GM19372 (cell line): ENCODE measurements at regions not wholly inside any gene's neighbourhood (a gene's known extent, or its start where the extent isn't known, plus 50 kb on each side); places are given as distances from the start of the nearest gene placed in this dataset.
"Not testable (repeated sequence)": the region's sequence is repeated elsewhere in the genome, so short reads cannot be mapped to it uniquely, and the experiment has no call there.

Source experiments
- ATAC-seq: cut with Tn5 transposase; IDR thresholded peaks from one replicate; pipeline ENCODE4 v1.9.1; 2021; ENCODE audit warnings: mild to moderate bottlenecking, low read depth, moderate library complexity; ENCODE audit not compliant: unreplicated experiment

- ATAC-seq = no peak
Observed at GRCh38 chrX:97849951-97850350, 966.2 kb downstream of the RPA4 start.

- ATAC-seq = no peak
Observed at GRCh38 chrX:97850911-97851310, 967.2 kb downstream of the RPA4 start.

DNA sequence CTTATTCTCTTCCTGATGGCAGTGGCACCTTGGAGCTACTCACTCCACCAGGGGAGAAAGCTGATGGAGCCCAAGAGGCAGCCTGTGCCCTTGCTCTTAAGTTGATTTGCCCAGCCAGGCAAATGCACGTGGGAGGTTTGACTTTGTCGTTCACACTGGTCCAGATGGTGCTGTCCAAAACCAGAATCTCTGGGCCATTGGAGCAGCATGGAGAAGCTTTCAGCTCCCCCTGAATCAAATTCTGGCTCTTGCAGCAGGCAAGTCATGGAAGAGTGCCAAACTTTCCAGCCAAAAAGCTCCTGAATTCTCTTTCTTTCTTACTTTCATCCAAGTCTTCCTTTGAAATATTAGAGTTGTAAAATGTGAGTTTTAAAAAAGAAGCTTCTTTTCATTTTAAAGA is 970.4 kb downstream of the RPA4 start:
- no peak for ATAC-seq

DNA sequence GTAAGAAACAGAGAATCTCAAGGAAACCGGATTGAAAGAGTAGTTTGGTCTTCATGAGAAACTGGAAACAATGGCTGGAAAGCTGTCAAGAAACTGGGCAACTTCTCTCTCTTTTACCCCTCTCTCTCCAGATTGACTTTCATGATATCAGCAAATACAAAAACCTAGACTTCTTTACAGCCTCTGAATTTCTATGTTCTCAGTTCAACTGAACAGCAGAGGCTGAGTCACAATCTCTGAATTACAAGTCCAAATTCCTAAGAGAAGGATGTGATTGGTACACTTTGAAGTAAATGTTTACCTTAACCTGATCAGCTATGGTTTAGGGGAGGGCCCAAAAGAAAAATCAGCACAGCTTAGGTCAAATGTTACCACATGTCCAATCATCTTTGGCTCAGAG is 974.9 kb downstream of the RPA4 start:
- ATAC-seq = no peak

- no peak for ATAC-seq
Observed at GRCh38 chrX:97860226-97860625, 976.5 kb downstream of the RPA4 start.

DNA sequence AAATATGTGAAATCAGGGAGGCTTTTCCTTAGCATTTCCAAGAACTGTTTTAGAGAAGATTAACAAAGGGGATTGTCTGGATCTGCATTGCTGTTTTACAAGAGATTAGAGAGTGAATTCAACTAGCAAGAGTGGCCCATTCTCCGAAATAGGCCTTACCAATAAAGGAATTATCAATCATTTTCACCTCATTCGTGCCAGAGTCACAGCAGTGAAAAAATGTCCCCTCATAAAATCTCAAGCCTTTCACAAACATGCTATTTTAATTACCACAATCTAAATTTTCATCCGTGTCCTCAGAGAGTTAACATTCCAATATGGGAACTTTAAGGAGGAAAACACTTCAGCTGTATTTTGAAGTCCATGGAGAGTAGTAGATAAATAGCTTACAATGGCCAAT is 979.6 kb downstream of the RPA4 start:
- ATAC-seq = no peak

DNA sequence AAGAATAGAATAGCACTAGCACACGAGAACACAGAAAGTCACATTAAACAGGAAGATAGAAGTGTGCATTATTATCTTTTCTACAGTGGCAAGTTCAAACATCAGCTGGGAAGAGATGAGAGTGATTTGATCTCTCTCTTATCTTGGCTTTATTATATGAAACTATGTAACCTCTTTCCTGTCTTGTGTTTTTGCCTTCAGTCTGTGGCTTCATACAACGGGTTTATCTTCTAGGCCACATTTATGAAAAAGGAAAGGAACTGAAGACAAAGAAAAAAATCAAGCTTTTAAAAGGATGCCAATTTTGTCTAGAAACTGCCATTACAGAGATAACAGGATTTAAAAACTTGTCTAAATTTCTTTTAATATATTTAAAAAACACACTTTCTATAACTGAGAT is 983.6 kb downstream of the RPA4 start:
- ATAC-seq = no peak

GRCh38 chrX:97876697-97877407 is 993.1 kb downstream of the RPA4 start:
- no peak for ATAC-seq

DNA sequence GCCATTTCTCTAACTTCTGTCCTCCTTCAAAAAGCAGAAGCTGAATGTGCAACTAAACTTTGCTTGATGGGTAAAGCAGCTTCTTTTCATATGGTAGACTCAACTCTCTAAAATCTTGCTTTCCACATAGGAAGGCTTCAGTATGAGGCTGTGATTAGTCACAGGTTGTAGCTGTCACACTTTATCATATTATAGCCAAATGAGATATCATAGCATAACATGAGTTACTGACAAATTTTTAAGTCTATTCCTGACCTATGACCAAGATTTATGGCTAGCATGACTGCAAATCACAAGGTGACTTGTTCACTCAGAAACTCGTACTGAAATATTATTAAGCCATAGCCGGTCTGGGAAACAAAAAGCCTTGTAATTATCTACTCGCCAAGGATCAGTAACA is 998.6 kb downstream of the RPA4 start:
- ATAC-seq = no peak

GRCh38 chrX:97895751-97896150 is 1012.0 kb downstream of the RPA4 start:
- no peak for ATAC-seq

DNA sequence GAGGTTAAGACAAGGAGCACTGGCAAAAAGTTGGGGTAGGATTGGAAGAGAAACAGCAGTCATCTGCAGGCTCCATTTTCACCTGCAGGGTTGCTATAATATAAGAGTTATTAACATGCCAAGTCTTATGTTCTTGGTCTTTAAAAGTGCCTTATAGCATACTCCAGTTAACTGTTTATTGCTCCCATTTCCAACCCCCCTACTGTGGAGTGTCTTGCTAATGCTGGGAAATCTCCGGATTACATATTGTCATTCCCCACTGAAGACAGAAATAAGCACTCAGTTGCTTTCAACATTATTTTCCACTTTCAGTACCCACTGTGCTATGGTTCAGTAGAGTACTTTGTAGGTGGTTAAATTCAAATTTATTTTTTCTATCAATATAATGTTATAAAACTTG is 1014.3 kb downstream of the RPA4 start:
- no peak for ATAC-seq

DNA sequence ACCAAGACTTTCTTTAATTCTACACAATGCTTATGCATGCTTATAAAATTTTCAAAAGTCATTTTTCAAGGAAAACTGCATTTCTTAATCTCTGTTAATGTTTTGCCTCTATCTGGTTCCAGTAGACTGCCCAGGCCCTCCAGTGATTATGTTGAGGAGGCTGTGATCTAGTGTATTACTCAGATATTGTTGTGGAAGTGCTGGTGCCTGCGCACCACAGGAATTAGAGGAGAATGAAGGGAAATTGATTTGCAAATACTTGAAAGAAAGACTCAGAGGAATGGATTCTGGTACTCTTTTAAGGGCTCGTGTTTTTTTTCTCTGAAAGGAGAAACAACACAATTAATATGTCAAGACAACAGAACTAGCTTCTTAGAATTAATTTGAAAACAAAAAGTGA is 1015.1 kb downstream of the RPA4 start:
- ATAC-seq = no peak

DNA sequence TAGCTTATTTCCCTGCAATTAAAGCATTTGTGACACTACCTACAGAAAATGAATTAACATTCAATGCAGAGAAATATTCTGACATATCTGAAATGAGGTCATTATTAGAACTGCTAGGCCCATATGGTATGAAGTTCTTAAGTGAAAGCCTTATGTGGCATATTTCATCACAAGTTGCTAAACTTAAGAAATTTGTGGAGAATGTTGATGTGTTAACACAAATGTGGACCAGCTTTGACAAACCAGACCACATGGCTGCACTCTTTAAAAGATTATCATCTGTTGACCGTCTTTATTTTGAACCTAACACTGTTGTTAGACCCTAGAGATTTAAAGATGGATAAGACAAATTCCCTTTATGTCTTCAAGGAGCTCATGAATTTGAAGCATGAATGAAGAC is 1024.1 kb downstream of the RPA4 start:
- ATAC-seq = no peak

- peak; percentile 90 for ATAC-seq
Observed at GRCh38 chrX:97909245-97909644, 1025.5 kb downstream of the RPA4 start.

- ATAC-seq = not testable (repeated sequence)
Observed at GRCh38 chrX:97915390-97915789, 1031.7 kb downstream of the RPA4 start.

DNA sequence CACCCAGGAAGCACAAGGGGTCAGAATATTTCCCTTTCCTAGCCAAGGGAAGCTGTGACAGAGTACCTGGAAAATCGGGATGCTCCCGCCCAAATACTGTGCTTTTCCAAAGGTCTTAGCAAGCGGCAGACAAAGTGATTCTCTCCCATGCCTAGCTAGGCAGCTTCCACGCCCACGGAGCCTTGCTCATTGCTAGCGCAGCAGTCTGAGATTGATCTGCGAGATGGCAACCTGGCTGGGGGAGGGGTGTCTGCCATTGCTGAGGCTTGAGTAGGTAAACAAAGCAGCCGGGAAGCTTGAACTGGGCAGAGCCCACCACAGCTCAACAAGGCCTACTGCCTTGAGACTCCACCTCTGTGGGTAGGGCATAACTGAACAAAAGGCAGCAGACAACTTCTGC is 1037.5 kb downstream of the RPA4 start:
- not testable (repeated sequence) for ATAC-seq

GRCh38 chrX:97931586-97931985 is 1047.9 kb downstream of the RPA4 start:
- ATAC-seq = no peak

GRCh38 chrX:97936296-97936695 is 1052.6 kb downstream of the RPA4 start:
- no peak for ATAC-seq

GRCh38 chrX:97938706-97939105 is 1055.0 kb downstream of the RPA4 start:
- ATAC-seq = no peak

DNA sequence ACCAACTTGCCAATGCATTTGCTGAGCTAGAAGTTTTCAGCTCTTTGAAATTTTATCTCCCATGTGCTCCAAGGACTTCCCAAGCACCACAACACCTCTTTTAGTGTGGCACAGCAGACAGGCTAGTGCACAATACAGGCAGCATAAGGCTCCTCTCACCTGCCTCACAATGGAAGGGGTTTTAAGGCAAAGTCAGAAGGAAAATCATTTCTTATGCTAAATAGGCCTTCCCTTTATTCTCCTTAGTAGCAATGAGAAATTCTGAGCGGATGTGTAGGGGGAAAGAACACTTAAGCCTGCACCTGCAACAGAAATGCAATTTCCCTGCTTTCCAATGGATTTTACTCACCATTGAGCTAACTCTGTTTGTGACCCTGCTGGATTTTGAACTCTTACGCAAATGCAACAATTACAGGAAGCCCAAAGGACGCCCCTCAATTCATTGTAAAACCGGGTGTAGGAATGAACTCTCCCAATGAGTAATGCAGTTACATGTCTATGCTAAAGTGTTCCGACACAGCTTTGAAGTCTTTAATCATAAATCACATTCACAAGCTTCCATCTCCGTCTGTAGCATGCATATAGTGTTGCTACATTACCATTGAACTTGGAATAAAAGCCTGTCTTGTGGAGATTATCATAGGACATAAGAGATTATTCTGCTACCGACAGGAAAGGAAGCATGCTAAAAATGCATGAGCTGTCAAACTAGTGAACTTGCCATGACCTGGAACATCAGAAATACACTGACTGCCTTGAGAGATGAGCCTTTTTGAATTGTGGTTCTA is 1084.9 kb downstream of the RPA4 start:
- no peak for ATAC-seq

DNA sequence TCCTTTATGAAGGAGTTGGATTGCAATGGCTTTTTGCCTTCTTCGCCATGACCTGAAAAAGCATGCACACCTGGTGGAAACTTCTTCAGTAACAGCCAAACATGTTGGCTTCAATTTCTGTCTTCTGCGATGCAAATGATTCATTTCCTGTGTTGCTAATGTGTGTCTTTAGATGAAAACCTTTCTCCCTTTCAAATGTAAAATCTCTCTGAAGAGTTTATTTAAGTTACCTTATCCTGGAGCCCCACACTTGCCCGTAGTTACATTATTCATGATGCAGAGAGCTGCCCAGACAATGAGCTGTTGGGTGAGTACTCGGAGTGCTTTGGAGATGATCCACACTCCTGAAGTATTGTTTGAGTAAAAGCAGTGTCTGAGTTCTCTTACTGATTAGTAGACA is 1100.9 kb downstream of the RPA4 start:
- ATAC-seq = no peak

DNA sequence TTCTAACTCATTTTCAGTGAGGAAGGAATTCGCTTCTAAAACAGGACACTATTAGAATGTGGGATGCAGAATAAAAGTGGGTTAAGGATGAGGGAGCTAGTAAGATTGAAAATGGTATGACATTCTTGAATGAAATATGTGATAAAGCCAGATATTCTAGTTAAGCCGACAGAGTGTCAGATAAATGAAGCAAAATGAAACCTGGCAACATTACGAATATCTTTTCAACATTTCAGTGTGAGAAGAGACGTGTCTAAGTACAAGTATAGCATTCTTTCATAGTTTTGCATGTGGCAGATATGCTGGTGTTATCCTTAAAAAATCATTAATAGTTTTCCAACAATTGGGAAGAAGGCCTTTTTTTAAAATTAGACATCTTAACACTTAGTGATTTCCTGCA is 1101.4 kb downstream of the RPA4 start:
- no peak for ATAC-seq
